Type B pancreatic cell (in vitro differentiated cells): ENCODE measurements at regions not wholly inside any gene's neighbourhood (a gene's known extent, or its start where the extent isn't known, plus 50 kb on each side); places are given as distances from the start of the nearest gene placed in this dataset.

ENCODE experiments used
- DNase-seq: peaks from one replicate; pipeline ENCODE4 v3.0.0; 2021; ENCODE audit warnings: mixed read lengths; ENCODE audit not compliant: unreplicated experiment; ENCODE audit errors: extremely low spot score
- H3K27ac Mint-ChIP-seq: 2 replicates; pipeline ENCODE4 v1.8.0; 2021; ENCODE audit warnings: mild to moderate bottlenecking, mixed read lengths
- H3K27me3 Mint-ChIP-seq: 2 replicates; pipeline ENCODE4 v1.8.0; 2021; ENCODE audit warnings: mixed read lengths
- H3K36me3 Mint-ChIP-seq: 2 replicates; pipeline ENCODE4 v1.8.0; 2021; ENCODE audit warnings: mixed read lengths
- H3K4me1 Mint-ChIP-seq: one replicate; pipeline ENCODE4 v1.8.0; 2021; ENCODE audit warnings: mixed read lengths; ENCODE audit not compliant: unreplicated experiment
- H3K4me3 Mint-ChIP-seq: 2 replicates; pipeline ENCODE4 v1.8.0; 2021; ENCODE audit warnings: mild to moderate bottlenecking, mixed read lengths
- H3K9me3 Mint-ChIP-seq: 2 replicates; pipeline ENCODE4 v1.8.0; 2021; ENCODE audit warnings: mixed read lengths
- CTCF ChIP-seq: fragments of 200-600 bp; sonication (generic); conservative IDR thresholded peaks from 2 replicates; pipeline ENCODE4 v1.5.0; 2021; ENCODE audit warnings: antibody characterized with exemption, mild to moderate bottlenecking

GRCh38 chr14:85444635-85445034, 85.3 kb upstream of the FLRT2 start:
- Mint-ChIP-seq H3K4me1 (peaks cover 5% of the 10 kb centered on the region), H3K9me3 (peaks cover 6% of the 10 kb centered on the region), H3K27me3 (no peaks in the 10 kb centered on the region), H3K36me3 (no peaks in the 10 kb centered on the region), H3K27ac (no peak overlapping the region), H3K4me3 (no peak overlapping the region)
- no peak for DNase-seq
- no peak for TF ChIP-seq CTCF

- Mint-ChIP-seq H3K27me3 (no peaks in the 10 kb centered on the region), H3K9me3 (peaks cover 6% of the 10 kb centered on the region), H3K4me1 (peaks cover 5% of the 10 kb centered on the region), H3K36me3 (no peaks in the 10 kb centered on the region), H3K4me3 (no peak overlapping the region), H3K27ac (no peak overlapping the region)
- DNase-seq, result no peak
- no peak for TF ChIP-seq CTCF
Observed at GRCh38 chr14:85445151-85445795, 84.7 kb upstream of the FLRT2 start.

- Mint-ChIP-seq H3K27ac (no peak overlapping the region), H3K27me3 (no peaks in the 10 kb centered on the region), H3K9me3 (peaks cover 6% of the 10 kb centered on the region), H3K36me3 (no peaks in the 10 kb centered on the region), H3K4me1 (peaks cover 5% of the 10 kb centered on the region), H3K4me3 (no peak overlapping the region)
- TF ChIP-seq CTCF, result no peak
- no peak for DNase-seq
Observed at GRCh38 chr14:85447883-85448282, 82.1 kb upstream of the FLRT2 start.

GRCh38 chr14:85451421-85451820, 78.5 kb upstream of the FLRT2 start:
- Mint-ChIP-seq H3K27ac (no peak overlapping the region), H3K4me1 (peaks cover 9% of the 10 kb centered on the region), H3K27me3 (no peaks in the 10 kb centered on the region), H3K36me3 (no peaks in the 10 kb centered on the region), H3K4me3 (no peak overlapping the region), H3K9me3 (no peaks in the 10 kb centered on the region)
- DNase-seq, result no peak
- TF ChIP-seq CTCF, result no peak

- Mint-ChIP-seq H3K36me3 (no peaks in the 10 kb centered on the region), H3K27ac (no peak overlapping the region), H3K27me3 (peaks cover 4% of the 10 kb centered on the region), H3K4me1 (peaks cover 9% of the 10 kb centered on the region), H3K9me3 (no peaks in the 10 kb centered on the region), H3K4me3 (no peak overlapping the region)
- DNase-seq, result no peak
- TF ChIP-seq CTCF, result no peak
Observed at GRCh38 chr14:85453401-85454225, 76.3 kb upstream of the FLRT2 start.
